ENCODE measurements at regions not wholly inside any gene's neighbourhood (a gene's known extent, or its start where the extent isn't known, plus 50 kb on each side); places are given as distances from the start of the nearest gene placed in this dataset.

DNA sequence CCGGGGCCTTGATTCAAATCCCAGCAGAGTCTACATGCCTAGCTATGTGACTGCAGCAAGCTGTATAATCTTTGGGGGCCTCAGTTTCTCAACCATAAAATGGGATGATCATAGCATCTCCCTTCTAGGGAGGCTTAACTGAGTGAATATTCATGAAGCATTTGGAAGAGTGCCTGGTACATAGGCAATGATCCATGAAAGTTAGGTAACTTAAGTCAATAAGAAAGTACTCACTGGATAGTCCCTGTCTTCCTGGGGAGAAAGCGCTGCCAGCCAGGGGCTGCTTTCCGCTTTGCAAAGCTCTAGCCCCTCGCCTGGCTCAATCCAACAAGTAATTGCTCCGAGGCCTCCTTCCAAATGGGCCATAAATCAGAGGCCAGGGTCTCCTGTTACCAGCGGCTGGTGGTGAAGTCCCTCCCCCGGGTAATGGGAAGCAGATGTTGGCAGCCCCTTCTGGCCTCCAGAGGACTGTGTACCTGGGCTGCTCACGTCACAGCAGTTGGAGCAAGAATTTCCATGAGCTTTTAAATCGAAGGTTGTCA is 521.9 kb upstream of the PROK2 start:
- H3K4me3 ChIP-seq = no peak overlapping the region
- peaks cover 29% of the 10 kb centered on the region for H3K4me1 ChIP-seq
- no peaks in the 10 kb centered on the region for H3K27me3 ChIP-seq (ENCODE audit: low read depth)
- intact Hi-C loops (cut with micrococcal nuclease) = no loop called here
- no peak for DNase-seq
- no peaks in the 10 kb centered on the region for H3K9me3 ChIP-seq (replicated peaks)
- no peaks in the 10 kb centered on the region for H3K36me3 ChIP-seq
- H3K27ac ChIP-seq (replicated peaks) = no peak overlapping the region
- TF ChIP-seq, protein P1, sequence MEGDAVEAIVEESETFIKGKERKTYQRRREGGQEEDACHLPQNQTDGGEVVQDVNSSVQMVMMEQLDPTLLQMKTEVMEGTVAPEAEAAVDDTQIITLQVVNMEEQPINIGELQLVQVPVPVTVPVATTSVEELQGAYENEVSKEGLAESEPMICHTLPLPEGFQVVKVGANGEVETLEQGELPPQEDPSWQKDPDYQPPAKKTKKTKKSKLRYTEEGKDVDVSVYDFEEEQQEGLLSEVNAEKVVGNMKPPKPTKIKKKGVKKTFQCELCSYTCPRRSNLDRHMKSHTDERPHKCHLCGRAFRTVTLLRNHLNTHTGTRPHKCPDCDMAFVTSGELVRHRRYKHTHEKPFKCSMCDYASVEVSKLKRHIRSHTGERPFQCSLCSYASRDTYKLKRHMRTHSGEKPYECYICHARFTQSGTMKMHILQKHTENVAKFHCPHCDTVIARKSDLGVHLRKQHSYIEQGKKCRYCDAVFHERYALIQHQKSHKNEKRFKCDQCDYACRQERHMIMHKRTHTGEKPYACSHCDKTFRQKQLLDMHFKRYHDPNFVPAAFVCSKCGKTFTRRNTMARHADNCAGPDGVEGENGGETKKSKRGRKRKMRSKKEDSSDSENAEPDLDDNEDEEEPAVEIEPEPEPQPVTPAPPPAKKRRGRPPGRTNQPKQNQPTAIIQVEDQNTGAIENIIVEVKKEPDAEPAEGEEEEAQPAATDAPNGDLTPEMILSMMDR (IDR thresholded peaks at IDR 0.05; ENCODE audit: borderline replicate concordance) = no peak

DNA sequence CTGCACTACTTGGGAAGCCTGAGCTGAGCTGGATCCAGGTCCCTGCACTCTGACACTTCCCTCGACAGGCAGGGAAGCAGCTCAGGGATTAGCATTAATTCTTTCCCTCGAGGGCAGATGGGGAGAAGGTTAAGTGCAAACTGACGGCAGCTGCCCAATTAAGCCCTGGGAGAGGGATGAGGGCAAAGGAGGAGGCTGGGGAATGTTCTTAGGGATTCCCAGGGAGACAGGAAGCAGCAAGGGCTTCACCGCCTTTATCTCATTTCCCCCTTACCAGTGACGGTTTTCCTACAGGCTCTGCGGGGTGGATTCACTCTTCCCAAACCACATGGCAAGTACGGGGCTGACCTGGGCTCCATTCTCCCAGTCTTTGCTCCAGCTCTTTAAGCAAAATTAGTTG is 519.0 kb upstream of the PROK2 start:
- DNase-seq = no peak
- H3K4me1 ChIP-seq = peaks cover 16% of the 10 kb centered on the region
- TF ChIP-seq, protein P1 (IDR thresholded peaks at IDR 0.05; ENCODE audit: borderline replicate concordance) = no peak
- no peaks in the 10 kb centered on the region for H3K36me3 ChIP-seq
- no peak overlapping the region for H3K27ac ChIP-seq (replicated peaks)
- intact Hi-C loops (cut with micrococcal nuclease) = no loop called here
- no peak overlapping the region for H3K4me3 ChIP-seq
- H3K27me3 ChIP-seq (ENCODE audit: low read depth) = no peaks in the 10 kb centered on the region
- H3K9me3 ChIP-seq (replicated peaks) = no peaks in the 10 kb centered on the region

DNA sequence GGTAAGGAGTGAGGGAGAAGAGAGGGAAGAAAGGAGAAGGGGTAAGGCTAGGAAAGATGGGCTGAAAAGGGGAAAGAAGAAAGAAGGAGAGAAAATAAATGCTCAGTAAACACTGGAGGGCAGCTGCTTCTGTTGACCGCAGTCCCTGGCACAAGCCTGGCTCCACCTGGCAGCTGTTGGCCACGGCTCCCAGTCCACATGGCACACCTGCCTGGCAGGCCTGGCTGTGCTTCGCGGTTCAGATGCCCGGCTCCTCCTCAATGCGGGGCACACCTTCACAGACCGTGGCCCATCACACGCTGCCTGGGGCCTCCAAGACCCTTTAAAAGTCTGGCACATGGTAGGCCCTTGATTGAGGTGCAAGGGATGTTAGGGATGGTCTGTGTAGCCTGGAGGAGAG is 516.8 kb upstream of the PROK2 start:
- H3K36me3 ChIP-seq = no peaks in the 10 kb centered on the region
- TF ChIP-seq, protein P1 (IDR thresholded peaks at IDR 0.05; ENCODE audit: borderline replicate concordance) = no peak
- no peak overlapping the region for H3K27ac ChIP-seq (replicated peaks)
- no peaks in the 10 kb centered on the region for H3K9me3 ChIP-seq (replicated peaks)
- no peaks in the 10 kb centered on the region for H3K27me3 ChIP-seq (ENCODE audit: low read depth)
- no peak overlapping the region for H3K4me3 ChIP-seq
- intact Hi-C loops (cut with micrococcal nuclease) = no loop called here
- no peak for DNase-seq
- H3K4me1 ChIP-seq = peaks cover 29% of the 10 kb centered on the region

DNA sequence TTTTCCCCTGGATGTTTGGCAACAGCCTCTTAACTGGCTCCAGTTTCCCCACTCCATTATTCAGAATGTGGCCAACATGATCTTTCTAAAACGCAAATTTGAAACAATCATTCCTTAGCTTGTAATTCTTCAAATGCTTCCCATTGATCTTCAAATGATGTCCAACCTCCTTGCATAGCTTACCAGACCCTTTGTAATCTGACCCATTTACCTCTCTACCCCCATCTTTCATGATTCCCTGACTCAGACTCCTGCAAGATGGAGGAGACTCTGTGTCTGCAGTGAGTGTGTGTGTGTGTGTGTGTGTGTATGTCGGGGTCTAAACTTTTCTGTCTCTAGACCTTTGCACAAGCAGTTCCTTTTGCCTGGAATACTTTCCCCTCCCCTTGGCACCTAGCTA is 515.7 kb upstream of the PROK2 start:
- Histone ChIP-seq H3K9me3 (replicated peaks) (no peaks in the 10 kb centered on the region), H3K27me3 (ENCODE audit: low read depth) (no peaks in the 10 kb centered on the region), H3K36me3 (no peaks in the 10 kb centered on the region), H3K4me3 (no peak overlapping the region), H3K27ac (replicated peaks) (no peak overlapping the region), H3K4me1 (peaks cover 29% of the 10 kb centered on the region)
- no peak for DNase-seq
- intact Hi-C loops (cut with micrococcal nuclease) = no loop called here
- TF ChIP-seq, protein P1 (IDR thresholded peaks at IDR 0.05; ENCODE audit: borderline replicate concordance) = no peak

DNA sequence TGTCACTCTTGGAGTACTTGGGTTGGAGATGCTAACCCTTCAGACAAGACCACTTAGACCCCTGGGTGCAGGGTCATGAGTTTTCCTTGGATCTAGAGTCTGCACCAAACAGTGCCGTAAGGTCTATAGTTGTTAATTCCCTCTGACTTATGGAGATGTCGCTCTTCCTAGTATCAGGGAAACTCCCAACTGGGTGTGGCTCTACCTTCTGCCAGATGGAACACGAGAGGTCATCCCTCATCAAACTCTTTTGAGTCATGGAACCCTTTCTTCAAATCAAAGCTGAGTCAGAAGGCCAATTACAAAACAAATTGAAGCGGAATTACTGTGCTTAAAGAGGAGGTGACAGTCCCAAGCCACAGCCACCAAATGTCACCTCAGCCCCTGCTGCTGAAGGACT is 514.9 kb upstream of the PROK2 start:
- intact Hi-C loops (cut with micrococcal nuclease) = no loop called here

More for the DNA sequence above, 514.9 kb upstream of the PROK2 start:
- Histone ChIP-seq H3K36me3 (no peaks in the 10 kb centered on the region), H3K4me1 (peaks cover 29% of the 10 kb centered on the region), H3K9me3 (replicated peaks) (no peaks in the 10 kb centered on the region), H3K27me3 (ENCODE audit: low read depth) (no peaks in the 10 kb centered on the region), H3K27ac (replicated peaks) (no peak overlapping the region), H3K4me3 (no peak overlapping the region)
- DNase-seq = no peak
- TF ChIP-seq, protein P1 (IDR thresholded peaks at IDR 0.05; ENCODE audit: borderline replicate concordance) = no peak
